ENCODE measurements at regions not wholly inside any gene's neighbourhood (a gene's known extent, or its start where the extent isn't known, plus 50 kb on each side); places are given as distances from the start of the nearest gene placed in this dataset.

DNA sequence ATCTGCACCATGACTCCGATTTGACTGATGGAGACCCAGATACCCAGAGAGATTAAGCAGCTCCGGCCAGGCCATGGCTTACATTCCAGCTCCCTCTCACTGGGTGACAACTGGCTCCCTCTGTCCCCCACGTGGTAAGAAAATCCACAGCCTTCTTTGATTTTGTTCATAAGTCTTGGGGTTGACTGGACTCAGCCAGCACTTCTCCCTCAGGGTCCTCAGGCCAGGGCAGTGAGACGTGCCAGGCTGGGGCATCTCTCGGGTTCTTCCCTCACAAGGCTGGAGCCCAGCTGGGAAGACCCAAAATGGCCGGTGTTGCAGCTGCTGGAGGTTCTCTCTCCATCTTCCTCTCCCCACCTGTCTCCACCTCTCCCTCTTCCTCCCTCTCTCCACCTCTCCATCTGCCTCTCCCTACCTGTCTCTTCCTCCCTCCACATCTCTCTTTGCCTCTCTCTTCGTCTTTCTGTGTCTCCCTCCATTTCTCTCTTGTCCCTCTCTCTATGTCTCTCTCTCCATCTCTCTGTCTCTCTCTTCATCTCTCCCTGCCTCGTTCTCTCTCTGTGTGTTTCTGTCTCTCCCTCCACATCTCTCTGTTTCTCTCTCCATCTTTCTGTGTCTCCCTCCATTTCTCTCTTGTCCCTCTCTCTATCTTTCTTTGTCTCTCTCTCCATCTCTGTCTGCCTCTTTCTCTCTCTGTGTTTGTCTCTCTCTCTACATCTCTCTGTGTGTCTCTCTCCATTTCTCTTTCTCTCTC, 105.3 kb downstream of the FOXL1 start:
- DNase-seq, result no peak

- no peak for DNase-seq
These were observed 106.7 kb downstream of the FOXL1 start for GRCh38 chr16:86685076-86685475.

- no peak for DNase-seq
These were observed 112.6 kb downstream of the FOXL1 start for GRCh38 chr16:86690970-86691369.

DNA sequence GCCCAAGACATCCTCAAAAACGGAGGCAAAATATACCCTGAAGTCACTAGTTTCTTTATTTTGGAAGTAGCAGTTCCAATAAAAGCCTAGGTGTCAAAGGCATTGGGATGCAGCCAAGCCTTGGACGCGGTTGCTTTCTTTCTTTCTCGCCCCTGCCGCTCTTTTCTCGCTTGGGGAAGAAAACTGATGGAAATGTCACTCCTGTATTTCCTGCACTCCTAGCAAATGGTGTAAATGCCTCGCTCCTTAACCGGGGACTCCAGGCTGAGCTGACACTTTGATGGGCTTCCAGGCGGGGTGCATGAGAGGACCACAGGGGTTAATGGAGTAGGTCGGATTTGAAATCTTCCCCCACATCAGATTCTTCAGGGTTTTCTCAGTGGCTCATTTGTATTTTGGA, 114.1 kb downstream of the FOXL1 start:
- DNase-seq, result no peak

- DNase-seq, result no peak
These were observed 114.7 kb downstream of the FOXL1 start for GRCh38 chr16:86693033-86693432.

DNA sequence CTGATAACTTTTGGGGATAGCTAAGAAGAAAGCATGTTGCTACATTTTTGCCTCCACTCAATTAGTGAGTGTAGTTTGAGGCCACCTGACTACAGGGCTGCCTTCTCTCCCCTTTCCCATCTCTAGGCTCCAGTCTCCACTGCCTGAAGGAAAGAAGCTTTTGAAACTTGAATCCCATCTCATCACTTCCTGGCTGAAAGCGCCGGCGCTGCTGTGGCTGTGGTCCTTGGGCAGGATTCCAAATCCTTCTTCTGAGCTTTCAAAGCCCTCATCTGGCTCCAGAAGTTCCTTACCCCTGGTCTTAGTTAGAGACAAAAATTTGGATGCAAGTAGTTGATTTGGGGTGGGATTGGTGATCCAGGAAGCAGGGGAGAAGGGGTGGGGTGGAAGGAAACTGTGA, 119.4 kb downstream of the FOXL1 start:
- DNase-seq, result no peak

DNA sequence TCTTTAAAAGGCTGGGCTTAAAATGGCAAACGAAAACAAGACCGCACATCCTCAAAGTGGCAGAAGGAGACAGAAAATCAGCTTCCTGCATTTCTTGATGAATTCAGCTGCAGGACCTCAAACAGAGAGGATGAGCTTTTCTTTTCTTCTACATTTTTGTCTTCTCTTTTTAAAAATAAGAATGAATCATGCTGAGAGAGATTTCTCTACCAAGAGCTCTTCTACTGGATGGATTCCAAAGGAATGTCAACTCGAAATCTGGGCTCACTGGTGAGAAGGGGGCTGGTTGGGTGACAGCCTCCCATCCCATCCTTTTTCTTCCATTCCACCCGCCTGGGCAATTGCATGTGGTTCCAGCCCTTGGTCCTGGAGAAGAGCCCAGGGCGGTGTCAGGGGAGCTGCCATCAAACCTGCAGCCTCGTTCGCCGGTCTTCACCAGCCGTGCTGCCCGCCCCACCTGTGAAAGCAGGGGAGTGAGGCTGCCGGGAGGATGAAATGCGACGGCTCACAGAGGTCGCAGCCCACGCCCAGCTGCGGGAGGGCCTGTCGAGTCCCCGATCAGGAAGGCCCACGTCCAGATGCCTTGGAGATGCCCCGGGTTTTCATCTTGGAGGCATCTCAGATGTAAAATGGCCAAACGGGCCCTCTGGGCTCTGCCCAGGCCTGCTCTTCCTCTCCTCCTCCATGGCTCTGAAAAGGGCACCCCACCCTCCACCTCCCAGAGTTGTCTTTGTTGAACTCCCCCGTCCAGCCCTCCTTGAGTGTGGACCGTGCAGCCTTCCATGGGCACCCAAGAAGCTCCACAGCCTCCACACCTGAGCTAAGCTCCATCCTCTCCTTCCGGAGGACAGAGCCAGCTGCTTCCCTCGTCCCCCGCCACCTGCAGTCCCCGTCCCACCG, 121.9 kb downstream of the FOXL1 start:
- no peak for DNase-seq

DNA sequence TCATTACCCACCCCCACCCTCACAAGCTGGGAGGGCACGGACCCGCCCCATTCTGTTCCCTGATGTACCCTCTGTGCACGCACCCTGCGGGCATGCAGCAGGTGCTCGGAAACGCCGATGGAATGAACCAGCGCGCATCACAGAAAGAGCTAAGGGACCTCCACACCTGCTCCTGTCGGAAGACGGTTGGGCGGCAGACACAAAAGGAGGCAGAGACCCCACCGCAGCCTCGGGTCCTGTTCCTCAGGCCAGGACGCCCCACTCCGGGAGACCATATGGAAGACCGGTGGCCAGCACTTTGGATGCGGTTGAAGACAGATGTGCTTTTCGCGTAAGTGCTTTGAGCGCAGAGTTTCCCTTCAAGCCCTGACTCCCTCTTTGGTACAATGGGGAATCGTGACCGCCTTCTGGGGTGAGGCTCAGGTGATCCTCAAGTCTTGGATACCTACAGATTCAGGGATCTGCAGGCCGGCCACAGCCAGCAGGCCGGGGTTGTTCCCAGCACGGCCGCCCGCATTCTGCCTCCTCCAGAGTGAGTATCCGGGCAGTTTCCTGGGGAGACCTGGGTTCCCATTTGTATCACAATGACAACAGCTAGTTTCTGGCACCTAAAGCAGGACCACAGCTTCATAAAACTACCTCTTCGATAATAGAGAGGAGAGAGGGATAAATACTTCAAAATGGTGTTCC, 123.1 kb downstream of the FOXL1 start:
- DNase-seq, result no peak

DNA sequence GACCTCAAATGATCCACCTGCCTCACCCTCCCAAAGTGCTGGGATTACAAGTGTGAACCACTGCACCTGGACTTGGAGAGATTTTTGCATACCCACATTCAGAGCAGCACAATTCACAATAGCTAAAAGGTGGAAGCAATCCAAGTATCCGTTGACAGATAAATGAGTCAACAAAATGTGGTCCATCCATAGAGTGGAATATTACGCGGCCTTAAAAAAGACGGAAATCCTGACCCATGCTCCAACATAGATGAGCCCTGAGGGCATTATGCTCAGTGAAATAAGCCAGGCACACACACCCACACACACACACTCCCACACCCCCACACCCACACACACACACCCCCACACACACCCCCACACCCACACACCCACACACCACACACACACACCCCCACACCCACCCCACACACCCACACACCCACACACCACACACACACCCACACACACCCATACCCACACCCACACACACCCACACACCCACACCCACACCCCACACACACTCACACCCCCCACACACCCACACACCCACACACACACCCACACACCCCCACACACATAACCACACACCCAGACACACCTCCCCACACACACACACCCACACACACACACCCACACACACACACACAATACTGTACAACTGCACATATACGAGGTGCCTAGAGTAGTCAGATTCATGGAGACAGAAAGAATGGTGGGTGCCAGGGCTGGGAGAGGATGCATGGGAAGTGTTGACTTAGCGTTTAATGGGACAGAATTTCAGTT, 124.7 kb downstream of the FOXL1 start:
- no peak for DNase-seq

DNA sequence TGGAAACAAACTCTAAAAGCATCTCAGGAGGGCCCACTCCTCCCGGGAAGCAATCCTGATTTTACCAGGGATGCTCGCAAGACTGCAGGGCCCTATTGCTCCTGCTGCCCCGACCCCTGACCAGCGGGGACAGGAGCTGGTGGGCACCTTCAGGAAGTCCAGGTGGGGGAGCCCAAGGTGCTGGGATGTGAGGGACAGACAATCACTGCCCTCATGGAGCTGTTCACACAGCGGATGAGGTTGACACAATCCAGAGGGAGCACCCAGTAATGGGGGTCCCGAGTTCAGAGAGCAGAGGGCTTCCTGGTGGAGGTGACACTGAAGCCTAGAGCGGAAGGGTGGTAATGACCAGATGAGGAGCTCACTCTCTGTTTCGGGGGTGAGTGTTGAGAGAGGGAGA, 126.2 kb downstream of the FOXL1 start:
- no peak for DNase-seq

DNA sequence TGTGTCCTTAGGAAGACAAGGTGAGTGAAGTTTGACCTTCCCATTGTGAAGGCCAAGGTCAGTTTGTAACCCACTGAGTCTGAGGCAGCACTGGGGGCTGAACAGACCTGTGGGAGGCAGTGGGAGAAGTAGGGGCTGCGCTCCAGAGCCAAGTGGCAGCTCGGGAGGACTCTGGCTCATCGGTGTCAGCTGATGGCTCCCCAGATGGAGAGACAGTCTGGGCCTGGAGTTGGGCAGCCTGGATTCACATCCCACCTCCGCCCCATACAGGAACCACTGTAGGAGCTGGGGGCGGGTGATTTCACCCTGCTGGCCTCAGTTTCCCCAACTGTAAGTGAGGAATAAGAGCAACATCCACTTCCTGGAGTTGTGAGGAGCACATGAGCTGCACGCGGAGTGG, 128.4 kb downstream of the FOXL1 start:
- no peak for DNase-seq

DNA sequence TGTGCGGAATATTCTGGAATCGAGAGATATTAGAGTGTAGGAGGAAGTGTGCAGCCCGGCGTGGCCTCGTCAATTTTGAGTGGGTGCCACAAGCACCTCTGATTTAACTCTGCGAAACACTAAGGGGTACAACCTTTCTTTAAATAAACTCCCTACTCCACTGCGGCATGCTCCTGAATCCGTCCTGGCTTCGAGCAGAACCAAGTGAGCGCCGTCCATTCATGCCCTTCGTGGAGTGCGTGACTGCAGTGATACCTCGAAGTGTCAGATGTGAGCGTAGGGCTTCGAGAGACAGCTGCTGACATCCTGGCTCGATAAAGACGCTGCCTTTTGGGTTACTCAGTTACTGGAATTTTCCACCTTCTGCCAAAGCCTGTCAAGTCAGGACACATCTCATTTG, 128.8 kb downstream of the FOXL1 start:
- no peak for DNase-seq

DNA sequence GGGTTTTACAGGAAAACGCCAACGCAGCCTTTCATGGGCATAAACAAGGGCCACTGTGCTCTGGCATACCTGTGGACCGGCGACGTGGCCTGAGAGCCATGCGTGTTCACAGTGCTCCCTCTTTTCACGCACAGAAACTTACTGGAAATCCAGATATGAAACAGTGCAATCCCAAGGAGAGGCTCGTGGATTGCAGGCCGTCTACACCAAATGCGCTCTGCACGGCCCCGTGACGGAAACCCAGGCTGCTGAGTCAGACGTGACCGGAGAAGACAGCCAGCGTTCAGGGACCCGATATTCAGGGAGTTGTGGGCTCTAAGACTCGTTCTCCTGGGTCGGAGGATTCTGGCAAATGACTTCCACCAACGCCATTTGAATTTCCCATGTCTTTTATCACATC, 129.2 kb downstream of the FOXL1 start:
- no peak for DNase-seq

DNA sequence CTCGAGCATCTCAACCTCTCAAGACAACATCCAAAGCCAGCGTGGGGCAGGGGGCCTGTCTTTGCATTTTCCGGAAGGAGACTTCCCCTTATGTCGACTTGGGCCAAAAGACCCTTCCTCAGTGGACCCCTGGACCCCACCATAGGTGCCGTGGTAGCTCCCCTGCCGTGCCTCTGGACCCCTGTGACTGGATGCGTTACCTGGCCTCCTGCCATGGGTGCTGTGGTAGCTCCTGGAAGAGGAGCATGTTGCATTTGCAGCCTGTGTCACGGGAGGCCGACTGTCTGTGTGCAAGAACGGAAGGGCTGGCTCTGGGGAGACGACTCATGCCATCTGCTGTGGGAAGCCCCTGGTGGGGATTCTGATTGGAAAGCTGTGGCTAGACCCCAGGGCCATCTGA, 130.1 kb downstream of the FOXL1 start:
- DNase-seq, result no peak

DNA sequence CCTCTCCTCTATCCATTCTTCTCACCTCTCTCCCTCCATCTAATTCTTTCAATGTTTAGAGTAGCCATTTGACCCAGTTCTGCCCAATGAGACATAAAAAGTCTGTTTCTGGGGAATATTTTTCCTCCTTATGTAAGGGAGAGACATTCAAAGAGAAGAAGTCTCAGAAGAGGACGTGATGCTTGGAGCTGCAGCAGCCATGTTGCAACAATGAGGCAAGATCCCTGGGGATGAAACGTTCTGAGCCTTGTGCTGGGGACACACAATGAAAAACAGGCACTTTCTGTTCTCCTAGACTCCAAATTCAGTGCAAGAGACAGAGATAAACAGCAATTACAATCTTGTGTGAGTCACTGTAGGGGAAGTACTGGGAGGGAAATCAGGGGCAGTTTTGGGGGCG, 130.8 kb downstream of the FOXL1 start:
- DNase-seq, result no peak

DNA sequence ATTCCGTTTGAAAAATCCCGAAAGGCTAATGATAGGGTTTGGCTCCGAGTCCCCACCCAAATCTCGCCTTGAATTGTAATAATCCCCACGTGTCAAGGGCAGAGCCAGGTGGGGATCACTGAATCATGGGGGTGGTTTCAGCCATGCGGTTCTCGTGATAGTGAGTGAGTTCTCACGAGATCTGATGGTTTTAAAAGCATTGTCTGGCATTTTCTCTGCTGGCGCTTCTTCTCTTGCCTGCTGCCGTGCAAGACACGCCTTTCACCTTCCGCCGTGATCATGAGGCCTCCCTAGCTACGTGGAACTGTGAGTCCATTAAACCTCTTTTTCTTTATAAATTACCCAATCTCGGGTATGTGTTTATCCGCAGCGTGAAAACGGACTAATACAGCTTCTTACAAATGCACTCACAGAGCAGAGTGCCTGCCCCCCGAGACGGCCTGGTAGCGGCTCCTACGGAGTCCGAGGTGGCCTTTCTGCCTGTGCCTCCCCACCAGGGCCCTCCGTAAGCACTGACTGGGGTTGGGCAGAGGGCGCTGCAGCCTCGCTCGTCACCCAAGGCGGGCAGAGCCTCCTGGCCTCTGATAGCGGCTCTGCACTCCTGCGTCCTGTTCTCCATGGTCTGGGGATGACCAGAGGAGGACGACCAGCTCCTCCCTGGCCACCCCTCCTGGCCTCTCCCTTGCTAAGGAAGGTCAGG, 131.7 kb downstream of the FOXL1 start:
- no peak for DNase-seq

DNA sequence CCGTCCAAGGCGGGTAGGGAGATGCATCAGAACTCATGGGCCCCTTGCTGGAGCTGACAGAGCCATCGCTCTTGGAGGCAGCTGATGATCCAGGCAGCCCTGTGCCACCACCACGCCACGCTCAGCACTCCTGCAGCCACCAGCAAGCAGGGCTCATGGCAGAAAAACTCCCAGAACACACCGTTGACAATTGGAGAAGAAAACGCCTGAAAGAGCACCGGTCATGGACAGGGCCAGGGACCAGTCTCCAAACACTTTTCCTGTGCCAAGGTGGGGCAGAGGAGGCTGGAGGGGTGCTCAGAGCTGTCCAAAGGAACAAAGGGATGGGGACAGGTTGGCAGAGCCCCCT, 132.2 kb downstream of the FOXL1 start:
- DNase-seq, result no peak

DNA sequence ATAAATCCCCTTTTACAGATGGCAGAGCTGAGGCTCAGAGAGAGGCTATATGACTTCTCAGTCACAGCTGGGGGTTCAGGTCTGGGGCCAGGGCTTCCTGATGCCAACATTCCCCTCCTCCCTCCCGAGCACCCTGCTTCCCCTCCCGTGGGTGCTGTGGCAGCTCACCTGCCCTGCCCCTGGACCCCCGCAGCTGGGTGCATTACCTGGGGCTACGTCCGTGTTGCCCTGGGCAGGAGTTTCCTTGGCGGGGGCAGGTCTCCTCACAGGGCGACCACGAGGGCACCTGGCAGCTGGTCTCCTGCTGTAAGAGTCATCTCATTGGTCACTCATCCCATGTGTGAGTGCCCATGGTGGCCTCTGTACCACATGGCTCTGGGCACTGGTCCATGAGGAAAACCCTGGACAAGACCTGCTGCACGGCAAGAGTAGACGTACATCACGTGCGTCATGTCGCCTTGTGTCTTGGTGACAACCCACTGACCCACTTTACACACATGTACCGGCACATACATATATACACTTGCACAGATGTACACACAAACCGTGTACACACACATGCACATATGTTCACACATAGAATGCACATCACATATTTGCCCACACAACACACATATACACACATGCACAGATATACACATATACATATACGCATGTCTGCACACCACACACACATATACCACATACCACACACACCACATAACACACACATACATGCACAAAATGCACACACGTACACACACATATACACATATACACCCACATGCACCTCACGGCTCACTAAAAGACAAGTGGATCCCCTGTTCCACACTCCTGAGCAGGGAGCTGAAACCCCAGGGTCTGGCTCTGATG, 134.0 kb downstream of the FOXL1 start:
- no peak for DNase-seq

GRCh38 chr16:86713021-86713631, 134.8 kb downstream of the FOXL1 start:
- DNase-seq, result no peak

GRCh38 chr16:86714166-86714565, 135.8 kb downstream of the FOXL1 start:
- no peak for DNase-seq

DNA sequence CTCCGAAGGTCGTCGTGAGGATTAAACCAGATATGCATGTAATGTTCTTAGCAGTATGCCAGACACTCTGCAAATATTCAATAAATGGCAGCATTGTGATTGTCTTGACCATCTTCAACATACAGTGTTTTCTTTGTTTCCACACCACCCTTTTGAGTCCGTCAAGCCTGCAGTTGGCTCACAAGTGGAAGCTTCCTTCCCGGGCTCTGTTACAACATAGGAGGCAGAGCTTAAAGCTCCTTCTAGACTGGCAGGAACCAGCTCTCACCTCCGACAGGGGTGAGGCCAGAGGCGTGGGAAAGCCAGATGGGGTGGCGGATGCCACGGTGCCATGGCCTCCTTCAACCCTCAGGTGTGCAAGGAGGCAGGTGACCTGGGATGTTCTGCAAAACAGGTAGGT, 138.3 kb downstream of the FOXL1 start:
- no peak for DNase-seq
